Transverse colon (tissue), 4 donors: ENCODE measurements at regions not wholly inside any gene's neighbourhood (a gene's known extent, or its start where the extent isn't known, plus 50 kb on each side); places are given as distances from the start of the nearest gene placed in this dataset.

Experiments used
- DNase-seq: peaks from one replicate; pipeline ENCODE4 v3.0.0-alpha.2; 2019
- H3K27ac ChIP-seq, 4 donors: fragments of 200-600 bp; sonication (generic); 2 replicates each; pipeline ENCODE4 v1.5.1; 2016 to 2018; ENCODE audit warnings: inconsistent platforms in 4 of 4
- H3K27me3 ChIP-seq: fragments of 200-600 bp; sonication (generic); 2 replicates; pipeline ENCODE4 v1.5.1; 2017; ENCODE audit warnings: inconsistent platforms
- H3K36me3 ChIP-seq, 4 donors: fragments of 200-600 bp; sonication (generic); 2 replicates each; pipeline ENCODE4 v1.5.1; 2017 to 2019; ENCODE audit warnings: inconsistent platforms in 4 of 4
- H3K4me1 ChIP-seq, 4 donors: fragments of 200-600 bp; sonication (generic); 2 replicates each; pipeline ENCODE4 v1.5.1; 2017 to 2020; ENCODE audit warnings: inconsistent platforms in 4 of 4
- H3K4me3 ChIP-seq, 4 donors: fragments of 200-600 bp; sonication (generic); 1 replicate in 1 of 4; 2 replicates in 3 of 4; pipeline versions ENCODE4 v1.5.1 to v1.6.1; 2017 to 2019; ENCODE audit warnings: inconsistent platforms in 4 of 4
- H3K9me3 ChIP-seq, 2 donors: fragments of 200-600 bp; sonication (generic); 2 replicates each; pipeline ENCODE4 v1.5.1; 2017 to 2019; ENCODE audit warnings: inconsistent platforms in 2 of 2
- EP300 ChIP-seq: sonication (generic); formaldehyde crosslinking; IDR thresholded peaks from one replicate; pipeline ENCODE4 v1.6.1; 2017; ENCODE audit warnings: antibody characterized with exemption, low read depth
- POLR2A ChIP-seq: fragments of 450-650 bp; IDR thresholded peaks from one replicate; pipeline ENCODE4 v1.6.1; 2016; ENCODE audit warnings: antibody characterized with exemption, mild to moderate bottlenecking, moderate library complexity
- POLR2AphosphoS5 ChIP-seq, 3 donors: sonication (generic); formaldehyde crosslinking; IDR thresholded peaks; one replicate each; pipeline ENCODE4 v1.6.1; 2016; ENCODE audit warnings: antibody characterized with exemption in 3 of 3
- WGBS, 2 donors: methylation state at CpG; one replicate each; pipeline ENCODE4 v1.1.5; 2018; ENCODE audit warnings: low coverage in 1 of 2; 5-methylcytosine and 5-hydroxymethylcytosine counted together
- in situ Hi-C, 4 donors: fragments of 200-750 bp; cut with MboI; loops; one replicate each; pipeline versions ENCODE4 v1.15.0 to v1.15.1; 2017; ENCODE audit warnings: low sequenced_read_pairs in 3 of 4, low pct_ligation_motif_present in 1 of 4, low pct_unique_long_range_greater_than_20kb in 1 of 4
- intact Hi-C: fragments of 100-400 bp; cut with DNase I; formaldehyde crosslinking; loops from one replicate; pipeline ENCODE4 v1.15.1; 2023; ENCODE audit warnings: low total_unique reads
- TF ChIP-seq, protein P1 (sequence below), 5 experiments: fragments of 200-600 bp in 3 of 5; fragments of 450-650 bp in 2 of 5; sonication (generic) in 3 of 5; IDR thresholded peaks; 1 replicate in 2 of 5; 2 replicates in 3 of 5; pipeline ENCODE4 v1.5.1; 2016 to 2017; ENCODE audit warnings: antibody characterized with exemption in 5 of 5, inconsistent platforms in 3 of 5, mild to moderate bottlenecking in 2 of 5, moderate library complexity in 1 of 5

- H3K27me3 ChIP-seq = no peaks in the 10 kb centered on the region
- H3K4me3 ChIP-seq = no peak overlapping the region
- no peaks in the 10 kb centered on the region for H3K36me3 ChIP-seq
- TF ChIP-seq POLR2AphosphoS5 (IDR thresholded peaks at IDR 0.05) (no peak), EP300 (no peak), POLR2A (no peak)
- TF ChIP-seq, protein P1, sequence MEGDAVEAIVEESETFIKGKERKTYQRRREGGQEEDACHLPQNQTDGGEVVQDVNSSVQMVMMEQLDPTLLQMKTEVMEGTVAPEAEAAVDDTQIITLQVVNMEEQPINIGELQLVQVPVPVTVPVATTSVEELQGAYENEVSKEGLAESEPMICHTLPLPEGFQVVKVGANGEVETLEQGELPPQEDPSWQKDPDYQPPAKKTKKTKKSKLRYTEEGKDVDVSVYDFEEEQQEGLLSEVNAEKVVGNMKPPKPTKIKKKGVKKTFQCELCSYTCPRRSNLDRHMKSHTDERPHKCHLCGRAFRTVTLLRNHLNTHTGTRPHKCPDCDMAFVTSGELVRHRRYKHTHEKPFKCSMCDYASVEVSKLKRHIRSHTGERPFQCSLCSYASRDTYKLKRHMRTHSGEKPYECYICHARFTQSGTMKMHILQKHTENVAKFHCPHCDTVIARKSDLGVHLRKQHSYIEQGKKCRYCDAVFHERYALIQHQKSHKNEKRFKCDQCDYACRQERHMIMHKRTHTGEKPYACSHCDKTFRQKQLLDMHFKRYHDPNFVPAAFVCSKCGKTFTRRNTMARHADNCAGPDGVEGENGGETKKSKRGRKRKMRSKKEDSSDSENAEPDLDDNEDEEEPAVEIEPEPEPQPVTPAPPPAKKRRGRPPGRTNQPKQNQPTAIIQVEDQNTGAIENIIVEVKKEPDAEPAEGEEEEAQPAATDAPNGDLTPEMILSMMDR (IDR thresholded peaks at IDR 0.05) = no peak
- in situ Hi-C loops = no loop called here
- H3K27ac ChIP-seq = no peak overlapping the region
- peaks cover 0 to 21% (median 11%) of the 10 kb centered on the region in 4 donors for H3K4me1 ChIP-seq
- no peak for DNase-seq
- WGBS, 2 donors = 76 to 78% methylated on average over 2 of the region's 2 CpGs
- intact Hi-C loops = no loop called here
- peaks cover 0 to 5% of the 10 kb centered on the region in 2 donors for H3K9me3 ChIP-seq
Measured at GRCh38 chr2:215769246-215769645, 244.1 kb downstream of the MREG start.

GRCh38 chr2:215767625-215768024 lies 245.7 kb downstream of the MREG start:
- intact Hi-C loops = no loop called here
- peaks cover 0 to 13% (median 5%) of the 10 kb centered on the region in 4 donors for H3K4me1 ChIP-seq
- no peaks in the 10 kb centered on the region for H3K27me3 ChIP-seq
- H3K4me3 ChIP-seq = no peak overlapping the region
- 89 to 100% methylated on average over 1 of the region's 1 CpG for WGBS, 2 donors
- in situ Hi-C loops = no loop called here
- DNase-seq = no peak
- no peak for TF ChIP-seq EP300
- no peak for TF ChIP-seq POLR2AphosphoS5 (IDR thresholded peaks at IDR 0.05)
- TF ChIP-seq POLR2A = no peak
- TF ChIP-seq, protein P1 (IDR thresholded peaks at IDR 0.05) = no peak
- H3K27ac ChIP-seq = no peak overlapping the region
- H3K36me3 ChIP-seq = no peaks in the 10 kb centered on the region
- peaks cover 0 to 5% of the 10 kb centered on the region in 2 donors for H3K9me3 ChIP-seq

DNA sequence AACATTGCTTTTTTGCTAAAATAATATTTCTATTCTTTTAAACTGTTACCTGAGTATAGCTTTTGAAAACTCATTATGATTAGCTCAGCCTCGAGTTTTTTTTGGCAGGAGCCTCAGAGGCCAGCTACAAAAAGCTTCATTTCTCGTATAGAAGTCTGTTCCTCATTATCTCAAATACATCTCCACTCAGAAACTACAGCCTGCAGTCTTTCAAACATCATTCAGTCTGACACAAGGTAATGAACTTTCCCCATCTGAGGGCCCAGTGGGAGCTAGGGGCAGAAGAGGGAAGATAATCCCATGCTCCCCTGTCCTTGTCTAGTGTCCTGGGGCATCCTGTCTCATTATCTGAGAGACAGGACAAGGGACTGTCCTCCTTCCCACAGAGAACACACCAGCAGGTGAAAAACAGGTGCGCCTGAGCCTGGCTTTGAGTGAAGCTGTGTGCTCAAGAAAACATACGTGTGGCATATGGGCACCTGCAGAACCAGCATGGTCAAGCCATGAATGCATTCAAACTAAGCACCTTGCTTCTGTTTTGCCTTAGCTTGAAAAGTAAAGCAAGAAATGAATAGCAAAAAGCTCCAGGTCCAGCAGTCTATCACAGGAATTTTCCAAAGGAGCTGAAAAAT lies 247.5 kb downstream of the MREG start:
- intact Hi-C loops = no loop called here

DNA sequence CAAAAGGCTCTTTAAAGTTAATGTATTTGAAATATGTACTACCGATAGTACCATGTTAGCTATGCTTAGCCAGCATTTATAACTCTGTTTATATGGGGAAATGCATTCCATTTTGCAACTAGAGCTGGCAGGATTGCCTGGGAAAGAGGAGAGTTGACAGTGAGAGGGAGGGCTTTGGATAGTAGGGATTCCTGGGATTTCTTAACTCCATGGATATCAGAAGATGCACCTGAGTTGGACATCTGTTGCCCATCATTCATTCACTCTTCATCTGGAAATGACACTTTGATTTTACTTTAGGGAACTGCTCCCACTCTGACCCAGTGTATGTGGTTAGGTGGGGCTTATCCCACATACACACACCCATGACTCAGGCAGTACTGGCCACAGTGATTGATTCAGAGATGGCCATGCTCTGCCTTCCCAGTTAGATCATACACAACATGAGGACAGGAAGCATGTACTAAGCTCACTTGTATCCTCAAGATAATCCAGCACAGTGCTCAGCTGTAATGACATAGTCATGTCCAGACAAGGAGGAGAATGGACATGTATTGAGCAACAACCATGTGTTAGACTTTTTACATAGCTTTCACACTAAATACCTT lies 248.8 kb downstream of the MREG start:
- H3K4me1 ChIP-seq = no peaks in the 10 kb centered on the region
- H3K27ac ChIP-seq = no peak overlapping the region
- H3K27me3 ChIP-seq = no peaks in the 10 kb centered on the region
- intact Hi-C loops (no loop called here), in situ Hi-C loops (no loop called here)
- H3K36me3 ChIP-seq = no peaks in the 10 kb centered on the region
- no peak overlapping the region for H3K4me3 ChIP-seq
- DNase-seq = no peak
- 83 to 86% methylated on average over 1 of the region's 1 CpG for WGBS, 2 donors
- no peak for TF ChIP-seq EP300
- TF ChIP-seq, protein P1 (IDR thresholded peaks at IDR 0.05) = no peak
- TF ChIP-seq POLR2A = no peak
- no peak for TF ChIP-seq POLR2AphosphoS5 (IDR thresholded peaks at IDR 0.05)
- peaks cover 0 to 5% of the 10 kb centered on the region in 2 donors for H3K9me3 ChIP-seq

More for the DNA sequence above, 247.5 kb downstream of the MREG start:
- Histone ChIP-seq H3K36me3 (no peaks in the 10 kb centered on the region), H3K27me3 (no peaks in the 10 kb centered on the region), H3K9me3 (peaks cover 0 to 5% of the 10 kb centered on the region in 2 donors), H3K4me1 (no peaks in the 10 kb centered on the region), H3K27ac (no peak overlapping the region), H3K4me3 (no peak overlapping the region)
- in situ Hi-C loops = no loop called here
- TF ChIP-seq, protein P1 (IDR thresholded peaks at IDR 0.05) = no peak
- TF ChIP-seq EP300 = no peak
- no peak for TF ChIP-seq POLR2A
- TF ChIP-seq POLR2AphosphoS5 (IDR thresholded peaks at IDR 0.05) = no peak
- 57 to 77% methylated on average over 2 to 4 of the region's 4 CpGs for WGBS, 2 donors
- no peak for DNase-seq
